ENCODE measurements at regions not wholly inside any gene's neighbourhood (a gene's known extent, or its start where the extent isn't known, plus 50 kb on each side); places are given as distances from the start of the nearest gene placed in this dataset.
A peak's percentile ranks its signal among the peaks of the same experiment; 100 is the strongest.

DNA sequence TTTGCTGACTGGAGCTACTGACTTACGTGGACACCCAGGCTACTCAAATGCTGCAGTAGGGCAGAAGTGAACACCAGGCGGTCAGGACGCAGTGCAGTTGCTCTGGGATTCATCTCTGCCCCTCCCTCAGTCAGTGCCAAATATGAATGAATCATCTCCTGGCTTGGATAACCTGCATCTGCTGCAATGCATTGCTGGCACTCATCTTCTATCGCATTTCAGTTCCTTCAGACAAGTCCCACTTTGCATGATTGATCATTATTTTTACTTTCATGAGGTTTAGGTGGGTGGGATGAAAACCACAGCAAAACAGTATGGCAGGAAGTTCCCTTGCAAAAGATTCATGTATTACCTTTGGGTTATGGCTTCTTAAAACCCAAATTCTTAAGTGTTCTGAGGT is 224.6 kb upstream of the NRP1 start:
- TF ChIP-seq, protein P1, sequence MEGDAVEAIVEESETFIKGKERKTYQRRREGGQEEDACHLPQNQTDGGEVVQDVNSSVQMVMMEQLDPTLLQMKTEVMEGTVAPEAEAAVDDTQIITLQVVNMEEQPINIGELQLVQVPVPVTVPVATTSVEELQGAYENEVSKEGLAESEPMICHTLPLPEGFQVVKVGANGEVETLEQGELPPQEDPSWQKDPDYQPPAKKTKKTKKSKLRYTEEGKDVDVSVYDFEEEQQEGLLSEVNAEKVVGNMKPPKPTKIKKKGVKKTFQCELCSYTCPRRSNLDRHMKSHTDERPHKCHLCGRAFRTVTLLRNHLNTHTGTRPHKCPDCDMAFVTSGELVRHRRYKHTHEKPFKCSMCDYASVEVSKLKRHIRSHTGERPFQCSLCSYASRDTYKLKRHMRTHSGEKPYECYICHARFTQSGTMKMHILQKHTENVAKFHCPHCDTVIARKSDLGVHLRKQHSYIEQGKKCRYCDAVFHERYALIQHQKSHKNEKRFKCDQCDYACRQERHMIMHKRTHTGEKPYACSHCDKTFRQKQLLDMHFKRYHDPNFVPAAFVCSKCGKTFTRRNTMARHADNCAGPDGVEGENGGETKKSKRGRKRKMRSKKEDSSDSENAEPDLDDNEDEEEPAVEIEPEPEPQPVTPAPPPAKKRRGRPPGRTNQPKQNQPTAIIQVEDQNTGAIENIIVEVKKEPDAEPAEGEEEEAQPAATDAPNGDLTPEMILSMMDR (IDR thresholded peaks at IDR 0.05): peak in 1 of 6 experiments; percentile 18
- TF ChIP-seq POLR2A (IDR thresholded peaks at IDR 0.05): no peak
